Common myeloid progenitor, CD34-positive (primary cell): ENCODE measurements at regions not wholly inside any gene's neighbourhood (a gene's known extent, or its start where the extent isn't known, plus 50 kb on each side); places are given as distances from the start of the nearest gene placed in this dataset.

Source experiments
- CTCF ChIA-PET: fragments of 350-600 bp; sonication (Branson Sonifier 250); formaldehyde crosslinking; loops from one replicate; lab custom pipeline; 2021; ENCODE audit warnings: antibody characterized with exemption; lab: Charles Lee
- POLR2A ChIA-PET: fragments of 350-600 bp; sonication (Branson Sonifier 250); formaldehyde crosslinking; loops from one replicate; lab custom pipeline; 2021; ENCODE audit warnings: antibody characterized with exemption; lab: Charles Lee
- DNase-seq, 3 donors: peaks; one replicate each; pipeline versions ENCODE4 v3.0.0 to v3.0.0-alpha.2; 2013
- H3K27ac ChIP-seq, 2 experiments: 1 replicate in 1 of 2; 2 replicates in 1 of 2; pipeline ENCODE4 v1.7.0; 2013; ENCODE audit warnings: inconsistent platforms in 2 of 2, low read length in 2 of 2, mild to moderate bottlenecking in 2 of 2, low read depth in 1 of 2, moderate library complexity in 1 of 2; ENCODE audit not compliant: severe bottlenecking in 2 of 2, insufficient read depth in 1 of 2, poor library complexity in 1 of 2
- H3K27me3 ChIP-seq, 5 experiments: replicated peaks in 2 of 5; 1 replicate in 3 of 5; 2 replicates in 2 of 5; pipeline versions ENCODE4 v1.6.1 to v1.7.0; 2013; ENCODE audit warnings: low read length in 4 of 5, mild to moderate bottlenecking in 2 of 5, moderate library complexity in 2 of 5, inconsistent platforms in 1 of 5; ENCODE audit not compliant: insufficient read depth in 5 of 5, control insufficient read depth in 4 of 5
- H3K36me3 ChIP-seq, 4 experiments: 1 replicate in 2 of 4; 2 replicates in 2 of 4; pipeline versions ENCODE4 v1.6.1 to v1.7.0; 2013; ENCODE audit warnings: low read length in 3 of 4, control low read depth in 1 of 4, mild to moderate bottlenecking in 1 of 4; ENCODE audit not compliant: control insufficient read depth in 4 of 4, insufficient read depth in 4 of 4
- H3K4me1 ChIP-seq, 4 experiments: 1 replicate in 3 of 4; 2 replicates in 1 of 4; pipeline versions ENCODE4 v1.6.1 to v1.7.1; 2013; ENCODE audit warnings: low read length in 3 of 4, mild to moderate bottlenecking in 3 of 4, control low read depth in 1 of 4, inconsistent platforms in 1 of 4, moderate library complexity in 1 of 4; ENCODE audit not compliant: control insufficient read depth in 4 of 4, insufficient read depth in 4 of 4; ENCODE audit errors: control extremely low read depth in 1 of 4
- H3K4me3 ChIP-seq, 7 experiments: 1 replicate in 4 of 7; 2 replicates in 3 of 7; pipeline versions ENCODE4 v1.5.1 to v1.7.0; 2013; ENCODE audit warnings: mild to moderate bottlenecking in 7 of 7, low read length in 6 of 7, moderate library complexity in 6 of 7, inconsistent platforms in 2 of 7, low read depth in 2 of 7, control low read depth in 1 of 7; ENCODE audit not compliant: insufficient read depth in 4 of 7, control insufficient read depth in 1 of 7; ENCODE audit errors: extremely low read depth in 1 of 7
- H3K9me3 ChIP-seq, 5 experiments: 1 replicate in 4 of 5; 2 replicates in 1 of 5; pipeline versions ENCODE4 v1.6.1 to v1.7.1; 2013; ENCODE audit warnings: low read length in 4 of 5, mild to moderate bottlenecking in 2 of 5, inconsistent platforms in 1 of 5, low read depth in 1 of 5, moderate library complexity in 1 of 5; ENCODE audit not compliant: control insufficient read depth in 4 of 5, insufficient read depth in 2 of 5; ENCODE audit errors: control extremely low read depth in 1 of 5
- WGBS: methylation state at CpG from one replicate; pipeline ENCODE4 v1.1.5; 2013; ENCODE audit not compliant: insufficient coverage; 5-methylcytosine and 5-hydroxymethylcytosine counted together

DNA sequence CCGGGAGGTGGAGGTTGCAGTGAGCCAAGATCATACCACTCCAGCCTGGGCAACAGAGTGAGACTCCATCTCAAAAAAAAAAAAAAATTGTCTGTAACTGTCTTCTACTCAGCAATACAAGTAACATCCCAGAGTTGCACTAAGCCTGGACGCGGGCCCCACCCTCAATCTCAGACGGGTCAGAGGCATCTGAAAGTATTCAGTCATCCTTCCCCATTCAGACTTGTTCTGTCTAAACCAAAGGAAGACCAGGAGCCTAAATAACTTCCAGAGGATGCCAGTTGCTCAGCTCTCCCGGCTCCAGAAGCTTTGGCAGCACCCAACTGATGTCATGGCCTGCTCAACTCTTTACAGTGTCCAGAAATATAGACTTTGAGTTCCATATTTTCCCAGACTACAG is 218.6 kb downstream of the AUH start:
- Histone ChIP-seq H3K4me3 (no peak overlapping the region), H3K27ac (no peak overlapping the region), H3K36me3 (no peaks in the 10 kb centered on the region), H3K9me3 (peaks cover 0 to 5% (median 0%) of the 10 kb centered on the region in 5 experiments), H3K4me1 (peaks cover 4 to 19% (median 9%) of the 10 kb centered on the region in 4 experiments), H3K27me3 (no peaks in the 10 kb centered on the region)
- CTCF ChIA-PET, result interaction anchor here (2.1 kb wide), 1 partner anchor 14 kb away, joined by 7 read pairs; no protein-coding TSS in a partner anchor
- no peak for DNase-seq
- POLR2A ChIA-PET, result no interaction called here
- WGBS, result 100% methylated on average over 4 of the region's 5 CpGs

DNA sequence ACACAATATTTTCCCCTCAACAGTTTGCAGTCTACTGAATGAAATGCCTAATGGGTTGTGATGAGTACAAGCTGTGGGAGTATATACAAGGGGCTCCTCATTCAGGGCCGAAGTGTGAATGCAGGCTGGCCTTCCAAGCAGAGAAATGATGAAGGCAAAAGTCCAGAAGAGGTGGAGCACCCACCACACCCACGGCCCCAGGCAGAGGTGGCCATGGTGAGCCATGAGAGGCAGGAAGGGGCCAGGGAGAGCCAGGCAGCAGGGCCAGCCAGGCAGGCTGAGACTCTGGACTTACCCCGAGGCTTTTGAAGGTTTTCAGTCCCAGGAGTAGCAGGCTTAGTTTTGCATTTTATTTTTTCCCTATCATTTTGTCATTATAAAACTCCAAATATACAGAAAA is 218.1 kb downstream of the AUH start:
- ChIA-PET CTCF (no interaction called here), POLR2A (no interaction called here)
- Histone ChIP-seq H3K9me3 (peaks cover 0 to 7% (median 0%) of the 10 kb centered on the region in 5 experiments), H3K27me3 (no peaks in the 10 kb centered on the region), H3K36me3 (no peaks in the 10 kb centered on the region), H3K4me3 (no peak overlapping the region), H3K27ac (no peak overlapping the region), H3K4me1 (peaks cover 4 to 20% (median 13%) of the 10 kb centered on the region in 4 experiments)
- WGBS, result 97% methylated on average over 3 of the region's 3 CpGs
- DNase-seq, result no peak

GRCh38 chr9:91144769-91145168 is 216.9 kb downstream of the AUH start:
- Histone ChIP-seq H3K4me1 (peaks cover 4 to 20% (median 13%) of the 10 kb centered on the region in 4 experiments), H3K9me3 (peaks cover 0 to 10% (median 0%) of the 10 kb centered on the region in 5 experiments), H3K4me3 (no peak overlapping the region), H3K36me3 (no peaks in the 10 kb centered on the region), H3K27me3 (no peaks in the 10 kb centered on the region), H3K27ac (no peak overlapping the region)
- no peak for DNase-seq
- ChIA-PET CTCF (no interaction called here), POLR2A (no interaction called here)
- WGBS, result no CpG with 5 or more reads among the region's 3 CpGs

- ChIA-PET POLR2A (no interaction called here), CTCF (interaction anchor here (1.4 to 2.5 kb wide), 2 partner anchors 28 to 56 kb away, joined by 5 to 8 read pairs; no protein-coding TSS in a partner anchor)
- peaks cover 6 to 27% (median 18%) of the 10 kb centered on the region in 4 experiments for H3K4me1 ChIP-seq
- DNase-seq, result no peak
- 100% methylated on average over 2 of the region's 4 CpGs for WGBS
- no peaks in the 10 kb centered on the region for H3K36me3 ChIP-seq
- H3K9me3 ChIP-seq, result peaks cover 0 to 10% (median 0%) of the 10 kb centered on the region in 5 experiments
- no peak overlapping the region for H3K4me3 ChIP-seq
- no peak overlapping the region for H3K27ac ChIP-seq
- no peaks in the 10 kb centered on the region for H3K27me3 ChIP-seq
These were observed 216.2 kb downstream of the AUH start for GRCh38 chr9:91145496-91145895.

DNA sequence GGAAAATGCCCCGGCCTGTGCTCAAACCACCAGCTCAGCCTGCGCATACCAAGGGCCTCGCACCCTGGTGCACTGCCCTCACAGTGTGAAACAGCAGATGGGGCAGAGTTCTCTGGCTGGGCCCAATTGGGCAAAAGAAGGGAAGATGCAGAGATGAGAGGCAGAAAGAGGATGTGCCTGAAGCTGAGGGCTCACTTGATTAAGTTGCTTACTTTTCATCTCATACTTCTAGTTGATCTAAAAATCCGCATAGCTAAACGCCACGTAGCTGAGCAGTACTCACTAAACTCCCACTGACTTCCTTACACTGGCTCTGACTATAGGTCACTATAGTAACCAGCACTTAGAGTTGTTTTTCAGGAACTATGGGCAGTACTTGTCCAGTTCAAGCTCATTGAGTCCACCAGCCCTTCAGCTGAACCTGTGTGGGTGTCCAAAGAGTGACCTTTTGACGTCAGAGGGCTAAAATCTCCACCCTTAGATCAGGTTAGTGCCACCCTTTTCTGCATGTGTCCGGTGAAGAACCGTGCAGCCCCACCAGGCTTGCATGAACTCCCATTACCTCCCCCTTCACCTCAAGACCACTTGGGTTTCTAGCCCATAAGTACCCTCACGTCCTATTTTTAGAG is 215.2 kb downstream of the AUH start:
- ChIA-PET CTCF (interaction anchor here (0.6 to 2.5 kb wide), 6 partner anchors 16 to 109 kb away, joined by 3 to 8 read pairs (median 3); no protein-coding TSS in a partner anchor), POLR2A (no interaction called here)
- Histone ChIP-seq H3K36me3 (no peaks in the 10 kb centered on the region), H3K27ac (no peak overlapping the region), H3K4me3 (no peak overlapping the region), H3K27me3 (no peaks in the 10 kb centered on the region), H3K9me3 (peaks cover 0 to 10% (median 0%) of the 10 kb centered on the region in 5 experiments), H3K4me1 (peaks cover 13 to 37% (median 26%) of the 10 kb centered on the region in 4 experiments)
- WGBS, result 96% methylated on average over 8 of the region's 10 CpGs
- peak in 2 of 3 donors; percentile 43 to 48 for DNase-seq

DNA sequence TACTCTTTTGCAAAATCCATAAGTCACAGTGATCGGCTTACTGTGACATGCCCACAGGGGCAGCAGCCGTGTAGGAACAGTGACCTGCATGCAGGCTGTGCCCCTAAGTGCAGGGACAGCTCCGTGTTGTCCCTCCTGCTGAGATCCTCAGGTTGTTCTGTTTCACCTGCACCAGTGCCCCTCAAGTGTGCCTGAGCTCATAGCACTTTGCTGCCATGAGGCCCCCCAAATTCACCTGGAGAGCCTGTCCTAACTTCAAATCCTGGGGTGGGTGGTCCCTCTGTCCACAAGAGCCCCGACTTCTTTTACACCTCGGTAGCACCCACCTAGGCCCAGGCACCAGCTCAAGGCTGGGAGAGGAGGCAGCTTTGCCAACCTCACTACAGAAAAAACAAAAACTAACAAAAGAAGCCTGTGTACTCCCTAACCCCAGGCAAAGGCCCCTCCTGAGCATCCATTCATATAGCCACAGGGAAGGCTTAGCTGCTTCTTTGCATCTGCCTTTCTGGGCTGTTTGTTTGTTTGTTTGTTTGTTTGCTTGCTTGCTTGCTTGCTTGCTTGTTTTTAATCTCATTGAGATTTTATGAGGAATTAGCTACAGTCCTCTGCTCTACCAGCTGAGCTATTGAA is 214.5 kb downstream of the AUH start:
- Histone ChIP-seq H3K27ac (no peak overlapping the region), H3K9me3 (peaks cover 0 to 10% (median 0%) of the 10 kb centered on the region in 5 experiments), H3K4me1 (peaks cover 20 to 44% (median 33%) of the 10 kb centered on the region in 4 experiments), H3K36me3 (no peaks in the 10 kb centered on the region), H3K4me3 (no peak overlapping the region), H3K27me3 (no peaks in the 10 kb centered on the region)
- ChIA-PET CTCF (interaction anchor here (0.6 to 2.5 kb wide), 6 partner anchors 8 to 110 kb away, joined by 3 to 8 read pairs (median 3); no protein-coding TSS in a partner anchor), POLR2A (interaction anchor here (0.7 kb wide), 1 partner anchor 167 kb away, joined by 3 read pairs; no protein-coding TSS in a partner anchor)
- 94% methylated on average over 5 of the region's 5 CpGs for whole genome bisulfite sequencing
- DNase-seq, result peak in 1 of 3 donors; percentile 23
